Erythroblast (primary cell): ENCODE measurements at regions not wholly inside any gene's neighbourhood (a gene's known extent, or its start where the extent isn't known, plus 50 kb on each side); places are given as distances from the start of the nearest gene placed in this dataset.

Experiments
- GATA1 ChIP-seq: IDR thresholded peaks from 2 replicates; pipeline ENCODE4 v1.6.1; 2011; ENCODE audit warnings: low read depth, mild to moderate bottlenecking, control low read depth, low read length, moderate library complexity
- POLR2A ChIP-seq: IDR thresholded peaks from 2 replicates; pipeline ENCODE4 v1.6.1; 2011; ENCODE audit warnings: mild to moderate bottlenecking, low read length

DNA sequence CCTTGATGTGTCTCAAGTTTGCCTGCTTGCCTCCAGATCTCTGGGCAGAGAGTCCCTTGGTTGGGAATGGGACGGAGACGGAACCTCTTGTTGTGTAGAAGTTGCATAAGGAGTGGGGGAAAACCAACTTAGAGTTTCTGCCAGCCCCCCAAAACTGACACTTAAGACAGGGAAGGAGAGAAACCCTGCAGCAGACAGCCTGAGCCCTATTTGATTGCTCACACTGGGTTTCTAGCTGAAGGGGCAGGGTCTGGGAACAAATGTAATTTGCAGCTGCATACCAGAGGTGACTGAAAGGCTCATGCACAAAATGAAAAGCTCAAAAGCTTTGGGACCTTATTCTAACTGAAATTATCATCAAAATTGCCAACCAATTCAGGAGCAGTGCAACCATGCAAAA lies 254.5 kb downstream of the RASEF start:
- no peak for TF ChIP-seq POLR2A
- no peak for TF ChIP-seq GATA1
